ENCODE measurements at regions not wholly inside any gene's neighbourhood (a gene's known extent, or its start where the extent isn't known, plus 50 kb on each side); places are given as distances from the start of the nearest gene placed in this dataset.

GRCh38 chr13:78420814-78421213 is 182.5 kb downstream of the POU4F1 start:
- no peak for DNase-seq

- DNase-seq: no peak
Observed at GRCh38 chr13:78413887-78414553, 189.3 kb downstream of the POU4F1 start.

GRCh38 chr13:78410847-78411246 is 192.5 kb downstream of the POU4F1 start:
- no peak for DNase-seq

GRCh38 chr13:78410164-78410563 is 193.2 kb downstream of the POU4F1 start:
- DNase-seq: no peak

- DNase-seq: no peak
Observed at GRCh38 chr13:78409172-78409571, 194.2 kb downstream of the POU4F1 start.

- no peak for DNase-seq
Observed at GRCh38 chr13:78404846-78405360, 198.4 kb downstream of the POU4F1 start.

GRCh38 chr13:78402708-78403400 is 200.5 kb downstream of the POU4F1 start:
- DNase-seq: no peak

- DNase-seq: no peak
Observed at GRCh38 chr13:78401873-78402707, 201.3 kb downstream of the POU4F1 start.

- no peak for DNase-seq
Observed at GRCh38 chr13:78398743-78399410, 204.5 kb downstream of the POU4F1 start.

GRCh38 chr13:78393286-78394142 is 209.8 kb downstream of the POU4F1 start:
- no peak for DNase-seq

- no peak for DNase-seq
Observed at GRCh38 chr13:78383899-78384298, 219.5 kb downstream of the POU4F1 start.

- DNase-seq: no peak
Observed at GRCh38 chr13:78383071-78383484, 220.3 kb downstream of the POU4F1 start.

GRCh38 chr13:78382491-78382890 is 220.9 kb downstream of the POU4F1 start:
- DNase-seq: no peak

GRCh38 chr13:78376822-78377221 is 226.5 kb downstream of the POU4F1 start:
- DNase-seq: no peak

- DNase-seq: no peak
Observed at GRCh38 chr13:78376033-78376432, 227.3 kb downstream of the POU4F1 start.

- DNase-seq: no peak
Observed at GRCh38 chr13:78372581-78372980, 230.8 kb downstream of the POU4F1 start.

GRCh38 chr13:78370231-78370630 is 233.1 kb downstream of the POU4F1 start:
- DNase-seq: no peak

GRCh38 chr13:78364711-78365110 is 238.6 kb downstream of the POU4F1 start:
- no peak for DNase-seq

GRCh38 chr13:78341032-78341431 is 262.3 kb downstream of the POU4F1 start:
- DNase-seq: no peak

- no peak for DNase-seq
Observed at GRCh38 chr13:78339927-78340326, 263.4 kb downstream of the POU4F1 start.

- DNase-seq: no peak
Observed at GRCh38 chr13:78334059-78334458, 269.3 kb downstream of the POU4F1 start.

GRCh38 chr13:78326633-78327032 is 276.7 kb downstream of the POU4F1 start:
- DNase-seq: no peak
